ENCODE measurements at regions not wholly inside any gene's neighbourhood (a gene's known extent, or its start where the extent isn't known, plus 50 kb on each side); places are given as distances from the start of the nearest gene placed in this dataset.

GRCh38 chr3:31440878-31441277 is 91.8 kb upstream of the STT3B start:
- Histone ChIP-seq H3K27ac (ENCODE audit: low read depth, low read length) (no peak overlapping the region), H3K4me3 (ENCODE audit: insufficient read depth, low read length) (no peak overlapping the region), H3K79me2 (ENCODE audit: insufficient read depth, low read length) (no peaks in the 10 kb centered on the region), H3K4me1 (ENCODE audit: insufficient read depth, low read length) (no peaks in the 10 kb centered on the region), H3K4me2 (ENCODE audit: insufficient read depth, low read length) (no peak overlapping the region), H3K27me3 (ENCODE audit: insufficient read depth, low read length) (peaks cover 4% of the 10 kb centered on the region), H3K9me3 (ENCODE audit: low read depth, low read length) (peaks cover 2% of the 10 kb centered on the region), H3K36me3 (ENCODE audit: insufficient read depth, low read length) (no peaks in the 10 kb centered on the region), H4K20me1 (ENCODE audit: insufficient read depth, low read length) (no peaks in the 10 kb centered on the region), H2AFZ (ENCODE audit: low read length) (no peak overlapping the region)
- no peak for TF ChIP-seq CTCF (IDR thresholded peaks at IDR 0.05; ENCODE audit: extremely low read depth, low read depth, low read length)
- no peak for DNase-seq (ENCODE audit: insufficient read length, low spot score, missing footprints)

GRCh38 chr3:31442755-31443154 is 90.0 kb upstream of the STT3B start:
- no peak overlapping the region for H2AFZ ChIP-seq (ENCODE audit: low read length)
- no peaks in the 10 kb centered on the region for H3K9me3 ChIP-seq (ENCODE audit: low read depth, low read length)
- H4K20me1 ChIP-seq (ENCODE audit: insufficient read depth, low read length), result no peaks in the 10 kb centered on the region
- no peaks in the 10 kb centered on the region for H3K79me2 ChIP-seq (ENCODE audit: insufficient read depth, low read length)
- no peak overlapping the region for H3K4me2 ChIP-seq (ENCODE audit: insufficient read depth, low read length)
- TF ChIP-seq CTCF (IDR thresholded peaks at IDR 0.05; ENCODE audit: extremely low read depth, low read depth, low read length), result no peak
- H3K4me1 ChIP-seq (ENCODE audit: insufficient read depth, low read length), result no peaks in the 10 kb centered on the region
- H3K4me3 ChIP-seq (ENCODE audit: insufficient read depth, low read length), result no peak overlapping the region
- H3K27me3 ChIP-seq (ENCODE audit: insufficient read depth, low read length), result peaks cover 4% of the 10 kb centered on the region
- H3K36me3 ChIP-seq (ENCODE audit: insufficient read depth, low read length), result no peaks in the 10 kb centered on the region
- H3K27ac ChIP-seq (ENCODE audit: low read depth, low read length), result no peak overlapping the region
- no peak for DNase-seq (ENCODE audit: insufficient read length, low spot score, missing footprints)

GRCh38 chr3:31444220-31445142 is 88.2 kb upstream of the STT3B start:
- Histone ChIP-seq H3K4me2 (ENCODE audit: insufficient read depth, low read length) (no peak overlapping the region), H3K4me1 (ENCODE audit: insufficient read depth, low read length) (no peaks in the 10 kb centered on the region), H2AFZ (ENCODE audit: low read length) (no peak overlapping the region), H3K9me3 (ENCODE audit: low read depth, low read length) (no peaks in the 10 kb centered on the region), H3K79me2 (ENCODE audit: insufficient read depth, low read length) (no peaks in the 10 kb centered on the region), H4K20me1 (ENCODE audit: insufficient read depth, low read length) (no peaks in the 10 kb centered on the region), H3K27ac (ENCODE audit: low read depth, low read length) (no peak overlapping the region), H3K36me3 (ENCODE audit: insufficient read depth, low read length) (no peaks in the 10 kb centered on the region), H3K4me3 (ENCODE audit: insufficient read depth, low read length) (no peak overlapping the region), H3K27me3 (ENCODE audit: insufficient read depth, low read length) (peaks cover 4% of the 10 kb centered on the region)
- DNase-seq (ENCODE audit: insufficient read length, low spot score, missing footprints), result no peak
- no peak for TF ChIP-seq CTCF (IDR thresholded peaks at IDR 0.05; ENCODE audit: extremely low read depth, low read depth, low read length)

GRCh38 chr3:31445701-31446100 is 87.0 kb upstream of the STT3B start:
- H3K27me3 ChIP-seq (ENCODE audit: insufficient read depth, low read length), result peaks cover 4% of the 10 kb centered on the region
- no peak overlapping the region for H3K27ac ChIP-seq (ENCODE audit: low read depth, low read length)
- H4K20me1 ChIP-seq (ENCODE audit: insufficient read depth, low read length), result no peaks in the 10 kb centered on the region
- no peak overlapping the region for H3K4me3 ChIP-seq (ENCODE audit: insufficient read depth, low read length)
- H3K9me3 ChIP-seq (ENCODE audit: low read depth, low read length), result no peaks in the 10 kb centered on the region
- H2AFZ ChIP-seq (ENCODE audit: low read length), result no peak overlapping the region
- H3K79me2 ChIP-seq (ENCODE audit: insufficient read depth, low read length), result no peaks in the 10 kb centered on the region
- no peak for TF ChIP-seq CTCF (IDR thresholded peaks at IDR 0.05; ENCODE audit: extremely low read depth, low read depth, low read length)
- H3K4me2 ChIP-seq (ENCODE audit: insufficient read depth, low read length), result no peak overlapping the region
- no peak for DNase-seq (ENCODE audit: insufficient read length, low spot score, missing footprints)
- H3K36me3 ChIP-seq (ENCODE audit: insufficient read depth, low read length), result no peaks in the 10 kb centered on the region
- H3K4me1 ChIP-seq (ENCODE audit: insufficient read depth, low read length), result no peaks in the 10 kb centered on the region
